ENCODE measurements at regions not wholly inside any gene's neighbourhood (a gene's known extent, or its start where the extent isn't known, plus 50 kb on each side); places are given as distances from the start of the nearest gene placed in this dataset.
A peak's percentile ranks its signal among the peaks of the same experiment; 100 is the strongest.

DNA sequence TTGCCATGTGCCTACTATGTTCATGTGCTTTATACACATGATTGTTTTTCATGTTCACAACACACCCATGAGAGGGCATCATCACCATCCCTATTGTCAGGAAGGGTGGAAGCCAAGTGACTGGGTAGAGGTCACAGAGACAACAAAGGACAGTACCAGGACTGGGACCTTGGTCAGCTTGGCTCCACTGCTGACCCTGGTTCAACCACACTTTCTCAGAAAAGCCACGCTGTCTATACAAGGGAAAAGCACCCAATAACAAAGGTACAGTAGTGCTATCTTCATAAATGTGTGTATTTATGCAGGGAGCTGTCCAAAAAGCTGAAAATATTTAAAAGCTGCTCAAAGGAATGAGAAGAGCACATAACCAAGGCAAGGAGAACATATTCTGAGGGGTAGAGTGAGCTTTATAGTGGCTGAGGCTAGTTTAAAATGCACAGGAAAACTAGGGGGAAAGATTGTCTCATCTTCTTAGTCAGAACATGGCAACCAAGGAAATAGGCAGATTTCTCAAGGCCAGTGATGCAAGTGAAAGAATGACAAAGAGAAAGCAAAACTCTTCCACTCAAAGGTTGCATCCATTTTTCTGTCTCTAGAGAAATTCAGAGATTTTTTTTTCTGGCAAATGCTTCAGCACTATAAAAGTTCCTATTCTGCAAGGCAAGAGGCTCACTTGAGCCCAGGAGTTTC is 415.0 kb downstream of the FOXO1 start:
- peak; percentile 34 for DNase-seq (ENCODE audit: low spot score)

DNA sequence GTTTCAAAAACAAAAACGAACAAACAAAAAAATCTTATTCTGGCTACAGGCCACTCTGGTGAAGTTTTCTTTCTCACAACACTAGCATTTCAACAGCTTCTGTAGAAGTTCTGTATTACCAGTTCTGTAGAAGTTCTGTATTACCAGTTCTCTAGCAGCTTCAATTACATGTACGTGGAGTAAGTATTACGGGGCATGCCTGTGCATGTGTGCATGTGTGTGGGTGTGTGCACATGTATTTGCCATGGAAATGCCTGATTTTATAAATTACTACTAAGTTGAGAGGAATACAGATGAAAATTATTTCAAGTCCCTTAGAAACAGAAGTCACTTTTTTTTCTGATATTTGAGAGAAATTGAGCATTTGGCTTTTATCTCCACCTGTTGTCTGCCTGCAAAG is 414.2 kb downstream of the FOXO1 start:
- DNase-seq (ENCODE audit: low spot score) = peak; percentile 17

DNA sequence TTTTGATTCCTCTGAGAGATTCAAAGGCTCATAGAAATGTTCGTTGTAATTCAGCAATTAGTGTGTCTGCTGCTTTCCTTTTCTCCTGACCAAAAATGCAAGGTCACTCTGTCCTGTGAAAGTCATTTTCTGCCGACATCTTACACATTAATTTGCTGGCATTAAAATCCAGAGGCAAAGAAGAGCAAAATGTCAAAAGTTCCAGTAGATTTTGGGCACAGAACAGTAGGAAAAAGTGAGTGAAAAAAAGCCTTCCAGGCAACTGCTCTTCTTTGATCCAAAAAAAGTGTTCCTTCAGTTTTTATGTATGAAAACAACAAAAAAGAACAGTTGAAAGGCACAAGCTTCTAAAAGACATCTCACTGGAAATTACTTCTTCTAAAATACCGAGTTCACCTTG is 413.8 kb downstream of the FOXO1 start:
- DNase-seq (ENCODE audit: low spot score) = no peak

DNA sequence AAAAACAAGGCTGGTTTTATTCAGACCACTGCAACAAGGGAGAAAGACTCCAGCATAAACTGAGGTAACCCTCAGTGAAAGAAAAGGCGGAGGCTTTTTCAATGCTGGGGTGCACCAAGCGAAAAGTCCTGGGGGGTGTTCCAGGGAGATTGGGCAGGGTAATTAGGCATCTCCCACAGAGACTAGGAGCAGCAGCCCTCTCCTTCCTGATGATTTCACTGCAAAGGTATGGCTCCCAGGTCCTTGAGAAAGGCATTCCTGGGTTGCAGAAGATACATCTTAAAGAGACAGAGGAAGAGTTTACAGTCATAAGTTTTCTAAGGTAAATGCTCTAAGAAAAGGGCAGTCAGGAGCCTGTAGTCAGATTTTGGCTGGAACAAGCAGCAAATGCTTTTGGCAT is 412.0 kb downstream of the FOXO1 start:
- DNase-seq (ENCODE audit: low spot score) = no peak

GRCh38 chr13:40255551-40255950 is 410.9 kb downstream of the FOXO1 start:
- DNase-seq (ENCODE audit: low spot score) = no peak

GRCh38 chr13:40259899-40260298 is 406.5 kb downstream of the FOXO1 start:
- peak; percentile 20 for DNase-seq (ENCODE audit: low spot score)

- no peak for DNase-seq (ENCODE audit: low spot score)
Measured at GRCh38 chr13:40261336-40261735, 405.1 kb downstream of the FOXO1 start.

DNA sequence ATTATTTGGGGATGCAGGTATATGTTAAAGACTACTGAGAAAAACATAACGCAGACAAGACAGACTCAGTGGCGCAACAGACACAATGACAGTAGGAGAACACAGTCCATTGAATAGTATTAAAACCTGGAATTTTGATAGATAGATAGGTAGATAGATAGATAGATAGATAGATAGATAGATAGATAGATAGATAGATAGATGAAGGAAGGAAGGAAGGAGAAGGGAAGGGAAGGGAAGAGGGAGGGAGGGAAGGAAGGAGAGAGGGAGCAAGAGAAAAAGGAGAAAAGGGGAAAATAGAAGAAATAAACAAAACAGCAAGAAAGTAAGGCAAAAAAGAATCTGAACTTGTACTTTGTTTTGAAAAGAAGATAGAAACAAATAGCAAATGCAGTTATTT is 404.5 kb downstream of the FOXO1 start:
- no peak for DNase-seq (ENCODE audit: low spot score)

DNA sequence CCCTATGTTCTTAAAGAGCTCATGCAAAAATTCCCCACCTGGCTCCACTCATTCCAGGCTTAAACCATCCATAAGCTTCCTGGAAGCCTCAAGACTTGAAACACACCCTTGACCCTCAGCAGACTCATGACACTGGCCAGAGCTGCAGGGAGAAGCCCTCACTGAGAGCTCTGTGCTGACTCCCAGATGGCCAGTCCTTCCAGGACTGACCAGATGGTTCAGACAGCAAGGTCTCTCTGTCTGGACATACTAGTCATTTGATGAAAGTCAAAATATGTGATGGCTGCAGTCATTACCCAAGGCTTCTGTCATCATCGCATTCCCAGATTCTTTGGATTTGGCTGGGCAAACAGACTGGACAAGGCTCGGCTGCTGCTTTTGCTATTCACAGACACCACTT is 397.4 kb downstream of the FOXO1 start:
- peak; percentile 59 for DNase-seq (ENCODE audit: low spot score)

DNA sequence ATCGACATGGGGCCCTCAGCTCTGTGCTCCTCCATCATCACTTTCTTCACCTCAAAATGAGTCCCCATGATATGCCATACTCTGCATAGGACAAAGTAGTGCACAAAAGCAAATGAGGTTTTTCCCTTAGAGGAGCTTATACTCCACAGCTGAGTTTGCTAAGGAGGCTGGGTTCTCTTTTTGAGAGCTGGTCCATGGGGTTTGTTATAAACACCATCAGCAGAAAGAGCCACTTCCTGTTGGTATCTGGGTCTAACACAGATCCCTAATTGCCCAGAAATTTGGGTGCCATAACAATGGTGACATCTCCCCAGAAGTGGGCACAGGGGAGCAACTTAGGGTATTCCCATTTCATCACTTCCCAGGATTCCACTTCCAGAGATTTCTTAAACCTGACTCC is 395.7 kb downstream of the FOXO1 start:
- DNase-seq (ENCODE audit: low spot score) = no peak

GRCh38 chr13:40271271-40271885 is 395.1 kb downstream of the FOXO1 start:
- no peak for DNase-seq (ENCODE audit: low spot score)

- DNase-seq (ENCODE audit: low spot score) = peak; percentile 60
Measured at GRCh38 chr13:40271931-40272775, 394.3 kb downstream of the FOXO1 start.

DNA sequence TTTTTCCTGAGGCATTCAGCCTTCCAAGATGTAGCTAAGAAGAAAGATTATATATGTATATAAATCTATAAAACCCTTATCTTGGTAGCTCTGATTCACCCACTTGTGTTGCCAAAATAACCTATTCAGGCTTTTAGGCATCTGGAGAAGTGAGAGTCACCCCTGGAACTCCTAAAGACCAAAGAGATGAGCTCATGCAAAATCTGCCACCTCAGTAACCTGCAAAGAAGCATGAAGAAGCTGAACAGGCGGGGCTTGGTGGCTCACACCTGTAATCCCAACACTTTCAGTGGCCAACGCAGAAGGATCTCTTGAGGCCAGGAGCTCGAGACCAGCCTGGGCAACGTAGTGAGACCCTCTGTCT is 393.7 kb downstream of the FOXO1 start:
- DNase-seq (ENCODE audit: low spot score) = no peak

DNA sequence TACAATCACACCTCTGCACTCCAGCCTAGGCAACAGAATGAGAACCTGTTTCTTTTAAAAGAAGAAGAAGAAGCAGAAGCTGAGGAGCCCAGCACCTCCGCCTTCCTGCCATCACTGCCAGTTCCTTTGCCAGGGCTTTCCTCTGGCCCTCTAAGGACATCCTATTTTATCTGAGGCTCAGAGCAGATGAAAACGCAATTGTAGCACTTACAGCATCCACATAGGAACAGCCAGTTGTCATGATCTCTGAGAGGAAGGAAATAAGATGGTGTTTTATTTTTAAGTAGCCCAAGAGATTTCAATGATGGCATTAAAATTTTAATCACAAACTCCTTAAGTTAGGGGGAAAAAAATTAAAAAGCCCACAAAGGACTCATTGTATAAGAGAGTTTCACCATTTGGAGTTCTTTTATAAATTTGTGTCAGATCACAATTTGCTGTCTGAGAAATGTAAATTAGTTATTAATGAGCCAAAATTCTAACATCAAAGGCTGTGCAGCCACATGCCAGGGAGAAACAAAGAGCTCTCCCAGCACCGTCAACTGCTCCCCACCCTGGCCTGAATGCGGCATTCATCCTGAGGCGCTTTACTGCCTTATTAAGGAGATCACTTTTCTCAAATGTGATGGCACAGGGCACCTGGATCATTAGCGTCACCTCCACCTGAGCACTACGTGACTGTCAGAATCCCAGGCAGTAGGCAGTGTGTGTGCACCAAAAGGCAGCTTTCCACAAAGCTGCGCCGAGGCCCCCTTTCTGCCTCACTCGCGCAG is 393.0 kb downstream of the FOXO1 start:
- DNase-seq (ENCODE audit: low spot score) = no peak

DNA sequence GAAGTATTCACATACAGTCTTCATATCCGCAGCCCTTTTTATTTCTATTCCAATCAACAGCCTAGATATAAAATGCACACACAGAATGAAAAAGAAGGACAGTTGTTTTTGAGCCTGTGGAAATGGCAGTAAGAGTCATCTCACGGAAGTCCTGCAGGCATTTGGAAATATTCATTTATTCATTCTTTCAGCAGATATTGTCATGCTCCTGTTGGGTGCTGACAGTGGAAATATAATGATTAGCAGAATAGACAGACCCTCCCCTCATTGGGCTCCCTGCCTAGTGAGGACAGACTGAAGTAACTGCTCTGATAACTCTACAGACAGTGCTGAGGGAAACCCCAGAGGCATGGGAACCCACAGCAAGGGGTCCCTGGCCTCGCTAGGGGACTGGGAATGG is 392.3 kb downstream of the FOXO1 start:
- DNase-seq (ENCODE audit: low spot score) = no peak

DNA sequence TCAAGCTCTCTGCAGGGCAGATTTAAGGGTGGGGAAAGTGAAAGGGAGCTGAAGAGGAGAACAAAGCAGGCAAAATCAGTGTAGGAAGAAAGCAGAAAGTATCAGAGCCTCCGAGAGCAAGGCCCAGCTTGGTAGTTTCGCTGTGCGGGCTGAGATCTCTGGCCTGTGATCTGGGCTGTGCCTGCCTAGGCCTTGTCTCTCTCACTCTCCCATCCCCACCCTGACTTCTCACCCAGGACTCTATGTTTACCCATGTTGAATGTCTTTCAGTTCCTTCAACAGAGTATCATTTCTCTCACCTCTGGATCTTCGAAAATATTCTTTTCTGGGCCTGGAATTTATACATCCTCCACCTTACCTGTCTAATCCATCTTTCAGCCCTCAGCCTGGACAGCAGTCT is 391.3 kb downstream of the FOXO1 start:
- no peak for DNase-seq (ENCODE audit: low spot score)

DNA sequence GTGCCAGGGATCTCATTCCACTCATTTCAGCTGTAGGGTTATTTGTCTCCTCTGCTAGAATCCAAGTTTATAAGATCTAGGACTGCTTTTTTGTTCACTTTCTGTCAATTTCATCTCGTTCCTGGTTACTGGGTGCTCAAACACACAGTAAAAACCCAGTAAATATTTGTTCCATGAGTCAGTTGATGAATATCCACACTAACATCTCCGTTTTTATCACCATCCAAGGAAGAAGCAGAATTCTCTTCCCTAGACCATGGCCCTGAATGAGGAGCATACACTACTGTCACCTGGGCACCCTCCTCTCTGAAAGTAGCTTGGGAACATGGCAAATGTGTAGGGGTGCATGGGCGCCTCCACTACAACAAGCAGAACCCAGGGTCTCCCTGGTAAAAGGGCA is 390.8 kb downstream of the FOXO1 start:
- DNase-seq (ENCODE audit: low spot score) = no peak

GRCh38 chr13:40283666-40284065 is 382.8 kb downstream of the FOXO1 start:
- peak; percentile 63 for DNase-seq (ENCODE audit: low spot score)

GRCh38 chr13:40285634-40286033 is 380.8 kb downstream of the FOXO1 start:
- DNase-seq (ENCODE audit: low spot score) = no peak

DNA sequence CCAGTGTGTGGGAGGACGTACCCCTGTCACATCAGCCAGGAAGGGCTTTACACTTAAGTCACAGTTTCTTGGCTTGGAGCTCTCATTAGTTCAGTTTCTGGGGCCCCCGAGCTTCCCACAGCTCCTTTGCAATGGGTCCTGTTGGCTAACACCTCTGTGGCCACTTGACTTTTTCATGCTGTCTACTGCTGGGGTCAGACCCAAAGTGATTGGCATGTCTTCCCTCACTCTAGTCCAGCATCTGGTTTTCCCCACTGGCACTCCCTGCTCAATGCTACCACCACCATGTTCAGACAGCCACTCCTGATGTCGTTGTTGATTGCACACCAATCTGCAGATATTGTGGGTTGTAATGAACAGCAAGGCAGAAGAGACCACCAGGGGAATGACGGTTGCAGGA is 379.0 kb downstream of the FOXO1 start:
- no peak for DNase-seq (ENCODE audit: low spot score)

DNA sequence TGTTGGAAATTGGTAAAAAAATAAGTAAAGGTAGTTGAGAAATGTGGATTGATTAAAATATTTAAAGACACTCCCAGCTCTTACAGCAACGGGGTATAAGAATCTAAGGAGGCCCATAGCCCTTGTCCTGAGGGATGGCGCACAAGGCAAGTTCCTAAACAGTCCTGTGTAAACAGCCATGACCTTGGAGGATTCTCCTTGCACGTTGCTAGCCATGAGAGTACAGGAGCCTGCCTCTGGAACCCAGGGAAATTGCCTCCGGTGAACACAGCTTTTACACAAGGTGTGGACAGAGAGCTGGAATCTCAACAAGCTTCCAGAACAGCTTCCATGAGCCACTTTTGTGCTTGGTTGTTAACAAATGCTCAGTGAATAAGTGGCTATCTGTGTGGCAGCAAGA is 378.2 kb downstream of the FOXO1 start:
- DNase-seq (ENCODE audit: low spot score) = no peak

GRCh38 chr13:40290758-40291157 is 375.7 kb downstream of the FOXO1 start:
- no peak for DNase-seq (ENCODE audit: low spot score)
